Lung (tissue), 11 donors: ENCODE measurements at regions not wholly inside any gene's neighbourhood (a gene's known extent, or its start where the extent isn't known, plus 50 kb on each side); places are given as distances from the start of the nearest gene placed in this dataset.
"Not testable (repeated sequence)": the region's sequence is repeated elsewhere in the genome, so short reads cannot be mapped to it uniquely, and the experiment has no call there.

Experiments used
- ATAC-seq: fragments of 200-7000 bp; cut with Tn5 transposase; one replicate; pipeline ENCODE4 v1.9.1; 2020; ENCODE audit warnings: moderate number of reproducible peaks; ENCODE audit not compliant: insufficient read depth, low FRiP score
- DNase-seq, 3 donors: peaks; one replicate each; pipeline ENCODE4 v3.0.0-alpha.2; 2013 to 2017
- H3K27ac ChIP-seq, 2 donors: one replicate each; pipeline ENCODE4 v1.5.1; 2013; ENCODE audit warnings: mild to moderate bottlenecking in 2 of 2, moderate library complexity in 2 of 2, control low read depth in 1 of 2, inconsistent platforms in 1 of 2, low read depth in 1 of 2, low read length in 1 of 2
- H3K27me3 ChIP-seq, 3 donors: one replicate each; pipeline ENCODE4 v1.5.1; 2013; ENCODE audit warnings: low read length in 2 of 3; ENCODE audit not compliant: control insufficient read depth in 3 of 3, insufficient read depth in 3 of 3
- H3K36me3 ChIP-seq, 4 donors: one replicate each; pipeline ENCODE4 v1.5.1; 2013; ENCODE audit warnings: low read length in 4 of 4, mild to moderate bottlenecking in 1 of 4, moderate library complexity in 1 of 4; ENCODE audit not compliant: control insufficient read depth in 4 of 4, insufficient read depth in 4 of 4
- H3K4me1 ChIP-seq, 5 donors: one replicate each; pipeline ENCODE4 v1.5.1; 2013; ENCODE audit warnings: low read length in 5 of 5, mild to moderate bottlenecking in 2 of 5, moderate library complexity in 1 of 5; ENCODE audit not compliant: control insufficient read depth in 5 of 5, insufficient read depth in 5 of 5
- H3K4me3 ChIP-seq: one replicate; pipeline ENCODE4 v1.5.1; 2013; ENCODE audit warnings: mild to moderate bottlenecking, control low read depth, moderate library complexity
- H3K9ac ChIP-seq, 2 donors: one replicate each; pipeline ENCODE4 v1.5.1; 2013; ENCODE audit warnings: low read length in 2 of 2, control low read depth in 1 of 2; ENCODE audit not compliant: insufficient read depth in 1 of 2
- H3K9me3 ChIP-seq, 4 donors: one replicate each; pipeline ENCODE4 v1.5.1; 2013; ENCODE audit warnings: low read length in 3 of 4, mild to moderate bottlenecking in 1 of 4, moderate library complexity in 1 of 4; ENCODE audit not compliant: control insufficient read depth in 4 of 4, insufficient read depth in 3 of 4
- WGBS, 2 donors: extraction: QIAGEN DNeasy Blood & Tissue Kit; methylation state at CpG; one replicate each; pipeline ENCODE4 v1.1.7; 2013; 5-methylcytosine and 5-hydroxymethylcytosine counted together
- TF ChIP-seq, protein P1 (sequence below): IDR thresholded peaks from 2 replicates; pipeline ENCODE4 v1.5.1; 2012; ENCODE audit warnings: mild to moderate bottlenecking; ENCODE audit errors: control extremely low read depth, extremely low read depth
- donor health status: control.
- donor health status: control.
- donor health status: Bipolar disorder and iron deficiency.
- donor health status: healthy.
- donor health status: DM: yes; HTN: yes; CAD: no.

- no peak overlapping the region for H3K4me3 ChIP-seq
- H3K36me3 ChIP-seq: no peaks in the 10 kb centered on the region
- H3K4me1 ChIP-seq: no peaks in the 10 kb centered on the region
- DNase-seq (peak in 1 of 3 donors; percentile 4), ATAC-seq (no peak)
- H3K9ac ChIP-seq: no peak overlapping the region
- TF ChIP-seq, protein P1, sequence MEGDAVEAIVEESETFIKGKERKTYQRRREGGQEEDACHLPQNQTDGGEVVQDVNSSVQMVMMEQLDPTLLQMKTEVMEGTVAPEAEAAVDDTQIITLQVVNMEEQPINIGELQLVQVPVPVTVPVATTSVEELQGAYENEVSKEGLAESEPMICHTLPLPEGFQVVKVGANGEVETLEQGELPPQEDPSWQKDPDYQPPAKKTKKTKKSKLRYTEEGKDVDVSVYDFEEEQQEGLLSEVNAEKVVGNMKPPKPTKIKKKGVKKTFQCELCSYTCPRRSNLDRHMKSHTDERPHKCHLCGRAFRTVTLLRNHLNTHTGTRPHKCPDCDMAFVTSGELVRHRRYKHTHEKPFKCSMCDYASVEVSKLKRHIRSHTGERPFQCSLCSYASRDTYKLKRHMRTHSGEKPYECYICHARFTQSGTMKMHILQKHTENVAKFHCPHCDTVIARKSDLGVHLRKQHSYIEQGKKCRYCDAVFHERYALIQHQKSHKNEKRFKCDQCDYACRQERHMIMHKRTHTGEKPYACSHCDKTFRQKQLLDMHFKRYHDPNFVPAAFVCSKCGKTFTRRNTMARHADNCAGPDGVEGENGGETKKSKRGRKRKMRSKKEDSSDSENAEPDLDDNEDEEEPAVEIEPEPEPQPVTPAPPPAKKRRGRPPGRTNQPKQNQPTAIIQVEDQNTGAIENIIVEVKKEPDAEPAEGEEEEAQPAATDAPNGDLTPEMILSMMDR: no peak
- no peak overlapping the region for H3K27ac ChIP-seq
- 69 to 74% methylated on average over 6 of the region's 6 CpGs for WGBS, 2 donors
- no peaks in the 10 kb centered on the region for H3K9me3 ChIP-seq
- H3K27me3 ChIP-seq: no peaks in the 10 kb centered on the region
These were observed 503.6 kb downstream of the MMUT start for GRCh38 chr6:48959251-48960060.

- Histone ChIP-seq H3K27me3 (no peaks in the 10 kb centered on the region), H3K9ac (no peak overlapping the region), H3K4me1 (no peaks in the 10 kb centered on the region), H3K36me3 (no peaks in the 10 kb centered on the region), H3K27ac (no peak overlapping the region), H3K4me3 (no peak overlapping the region), H3K9me3 (no peaks in the 10 kb centered on the region)
- DNase-seq (no peak), ATAC-seq (no peak)
- TF ChIP-seq, protein P1: no peak
- WGBS, 2 donors: 80 to 82% methylated on average over 5 of the region's 5 CpGs
These were observed 505.3 kb downstream of the MMUT start for GRCh38 chr6:48957781-48958180.

- H3K9me3 ChIP-seq: no peaks in the 10 kb centered on the region
- H3K27ac ChIP-seq: no peak overlapping the region
- WGBS, 2 donors: 89 to 93% methylated on average over 2 of the region's 2 CpGs
- H3K4me1 ChIP-seq: no peaks in the 10 kb centered on the region
- H3K27me3 ChIP-seq: no peaks in the 10 kb centered on the region
- DNase-seq: no peak
- TF ChIP-seq, protein P1: no peak
- H3K36me3 ChIP-seq: no peaks in the 10 kb centered on the region
- no peak overlapping the region for H3K4me3 ChIP-seq
- no peak for ATAC-seq
- H3K9ac ChIP-seq: no peak overlapping the region
These were observed 511.1 kb downstream of the MMUT start for GRCh38 chr6:48951917-48952316.

DNA sequence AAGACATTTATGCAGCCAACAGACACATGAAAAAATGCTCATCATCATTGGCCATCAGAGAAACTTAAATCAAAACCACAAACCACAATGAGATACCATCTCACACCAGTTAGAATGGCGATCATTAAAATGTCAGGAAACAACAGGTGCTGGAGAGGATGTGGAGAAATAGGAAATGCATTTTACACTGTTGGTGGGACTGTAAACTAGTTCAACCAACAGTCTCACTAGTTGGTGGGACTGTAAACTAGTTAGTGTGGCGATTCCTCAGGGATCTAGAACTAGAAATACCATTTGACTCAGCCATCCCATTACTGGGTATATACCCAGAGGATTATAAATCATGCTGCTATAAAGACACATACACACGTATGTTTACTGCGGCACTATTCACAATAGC, 518.8 kb downstream of the MMUT start:
- not testable (repeated sequence) for H3K4me3 ChIP-seq, H3K27me3 ChIP-seq, ATAC-seq, H3K9me3 ChIP-seq, H3K4me1 ChIP-seq, H3K36me3 ChIP-seq, H3K9ac ChIP-seq, H3K27ac ChIP-seq
- WGBS, 2 donors: 82 to 88% methylated on average over 4 of the region's 4 CpGs
- peak in 1 of 3 donors; percentile 20 for DNase-seq
